DND-41 (cell line): ENCODE measurements at regions not wholly inside any gene's neighbourhood (a gene's known extent, or its start where the extent isn't known, plus 50 kb on each side); places are given as distances from the start of the nearest gene placed in this dataset.
A peak's percentile ranks its signal among the peaks of the same experiment; 100 is the strongest.

Experiments used
- ATAC-seq: fragments of 200-7000 bp; cut with Tn5 transposase; 3 replicates; pipeline ENCODE4 v1.9.1; 2021; ENCODE audit warnings: low read depth; ENCODE audit not compliant: insufficient read depth
- DNase-seq: peaks from one replicate; pipeline ENCODE4 v3.0.0-alpha.2; 2020
- H2AFZ ChIP-seq: 2 replicates; pipeline ENCODE4 v1.6.0; 2012; ENCODE audit warnings: low read depth, low read length
- H3K27ac ChIP-seq: 2 replicates; pipeline ENCODE4 v1.5.1; 2012; ENCODE audit warnings: low read length, inconsistent platforms
- H3K27me3 ChIP-seq: fragments of 200-600 bp; sonication (generic); 2 replicates; pipeline ENCODE4 v1.6.0; 2012; ENCODE audit warnings: low read length, mild to moderate bottlenecking, inconsistent platforms; ENCODE audit not compliant: insufficient read depth, poor library complexity
- H3K36me3 ChIP-seq: 2 replicates; pipeline ENCODE4 v1.5.1; 2012; ENCODE audit warnings: low read length, inconsistent platforms; ENCODE audit not compliant: insufficient read depth
- H3K4me1 ChIP-seq: 2 replicates; pipeline ENCODE4 v1.5.1; 2012; ENCODE audit warnings: mild to moderate bottlenecking, low read length; ENCODE audit not compliant: insufficient read depth
- H3K4me2 ChIP-seq: 2 replicates; pipeline ENCODE4 v1.6.0; 2012; ENCODE audit warnings: mild to moderate bottlenecking, moderate library complexity, low read length, inconsistent platforms; ENCODE audit not compliant: insufficient read depth
- H3K4me3 ChIP-seq, 2 experiments: fragments of 200-600 bp in 1 of 2; shearing (Covaris generic) in 1 of 2; 2 replicates each; pipeline ENCODE4 v1.5.1; 2012 to 2016; ENCODE audit warnings: inconsistent platforms in 2 of 2, low read length in 2 of 2, mild to moderate bottlenecking in 2 of 2, low read depth in 1 of 2, moderate library complexity in 1 of 2
- H3K79me2 ChIP-seq: 2 replicates; pipeline ENCODE4 v1.6.0; 2012; ENCODE audit warnings: low read length, inconsistent platforms; ENCODE audit not compliant: insufficient read depth
- H3K9ac ChIP-seq: 2 replicates; pipeline ENCODE4 v1.6.0; 2012; ENCODE audit warnings: low read depth, mild to moderate bottlenecking, inconsistent platforms, low read length, moderate library complexity
- H3K9me3 ChIP-seq: 2 replicates; pipeline ENCODE4 v1.5.1; 2012; ENCODE audit warnings: low read length, moderate library complexity, mild to moderate bottlenecking, inconsistent platforms; ENCODE audit not compliant: insufficient read depth, severe bottlenecking
- H4K20me1 ChIP-seq: 2 replicates; pipeline ENCODE4 v1.6.0; 2012; ENCODE audit warnings: low read length; ENCODE audit not compliant: insufficient read depth
- EZH2 ChIP-seq: IDR thresholded peaks from 3 replicates; pipeline ENCODE4 v1.6.1; 2012; ENCODE audit warnings: borderline replicate concordance, low read depth, mild to moderate bottlenecking, moderate library complexity, low read length, inconsistent platforms; ENCODE audit not compliant: severe bottlenecking
- TF ChIP-seq, protein P1 (sequence below): IDR thresholded peaks from 2 replicates; pipeline ENCODE4 v1.5.1; 2012; ENCODE audit warnings: borderline replicate concordance, low read length, moderate library complexity, mild to moderate bottlenecking; ENCODE audit not compliant: poor library complexity, severe bottlenecking; ENCODE audit errors: extremely low read depth

DNA sequence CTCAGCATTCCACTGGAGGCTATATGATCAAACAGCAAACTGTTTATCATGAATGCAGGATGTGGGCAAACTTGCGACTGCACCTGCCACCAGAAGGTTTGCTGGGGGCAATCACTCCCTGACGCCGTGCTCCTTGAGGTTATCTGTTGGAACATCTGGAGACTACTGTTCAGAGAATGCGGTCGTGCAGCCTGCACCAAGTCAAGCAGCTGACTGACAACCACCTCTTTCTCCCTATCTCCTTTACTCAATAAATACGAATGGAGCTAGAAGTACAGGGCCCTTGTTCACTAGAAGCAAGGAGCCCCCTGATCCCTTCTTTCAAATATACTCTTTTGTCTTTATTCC, 2101.2 kb downstream of the TP53TG3F start:
- Histone ChIP-seq H3K9me3 (peaks cover 37% of the 10 kb centered on the region), H3K4me2 (peak overlapping the region; percentile 41), H3K79me2 (no peaks in the 10 kb centered on the region), H3K36me3 (peaks cover 8% of the 10 kb centered on the region; the same call in 1 of the 2 replicates), H3K27ac (peak overlapping the region; percentile 94), H3K4me1 (peaks cover 42% of the 10 kb centered on the region), H4K20me1 (no peaks in the 10 kb centered on the region), H3K4me3 (no peak overlapping the region), H3K9ac (peak overlapping the region; percentile 48), H2AFZ (peak overlapping the region; percentile 38; the same call in 1 of the 2 replicates), H3K27me3 (no peaks in the 10 kb centered on the region)
- DNase-seq: peak; percentile 92
- ATAC-seq: peak; percentile 84
- no peak for TF ChIP-seq EZH2
- TF ChIP-seq, protein P1, sequence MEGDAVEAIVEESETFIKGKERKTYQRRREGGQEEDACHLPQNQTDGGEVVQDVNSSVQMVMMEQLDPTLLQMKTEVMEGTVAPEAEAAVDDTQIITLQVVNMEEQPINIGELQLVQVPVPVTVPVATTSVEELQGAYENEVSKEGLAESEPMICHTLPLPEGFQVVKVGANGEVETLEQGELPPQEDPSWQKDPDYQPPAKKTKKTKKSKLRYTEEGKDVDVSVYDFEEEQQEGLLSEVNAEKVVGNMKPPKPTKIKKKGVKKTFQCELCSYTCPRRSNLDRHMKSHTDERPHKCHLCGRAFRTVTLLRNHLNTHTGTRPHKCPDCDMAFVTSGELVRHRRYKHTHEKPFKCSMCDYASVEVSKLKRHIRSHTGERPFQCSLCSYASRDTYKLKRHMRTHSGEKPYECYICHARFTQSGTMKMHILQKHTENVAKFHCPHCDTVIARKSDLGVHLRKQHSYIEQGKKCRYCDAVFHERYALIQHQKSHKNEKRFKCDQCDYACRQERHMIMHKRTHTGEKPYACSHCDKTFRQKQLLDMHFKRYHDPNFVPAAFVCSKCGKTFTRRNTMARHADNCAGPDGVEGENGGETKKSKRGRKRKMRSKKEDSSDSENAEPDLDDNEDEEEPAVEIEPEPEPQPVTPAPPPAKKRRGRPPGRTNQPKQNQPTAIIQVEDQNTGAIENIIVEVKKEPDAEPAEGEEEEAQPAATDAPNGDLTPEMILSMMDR: no peak

DNA sequence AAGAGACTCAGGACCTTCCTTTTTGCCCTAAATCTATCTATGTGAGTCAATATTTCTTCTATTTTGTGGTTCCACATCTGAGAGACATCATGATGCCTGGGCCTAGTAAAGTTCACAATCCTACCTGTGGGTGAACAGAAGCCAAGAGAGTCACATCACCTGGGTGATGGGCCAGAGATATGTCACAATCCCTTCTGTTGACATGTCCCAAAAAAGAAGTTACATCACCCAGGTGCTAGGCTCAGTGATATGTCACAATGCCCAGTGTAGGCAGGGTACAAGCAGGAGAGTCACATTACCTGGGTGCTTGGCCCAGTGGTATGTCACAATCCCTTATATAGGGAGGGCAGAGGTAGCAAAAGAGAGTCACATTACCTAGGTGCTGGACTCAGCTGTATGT, 2101.9 kb downstream of the TP53TG3F start:
- TF ChIP-seq, protein P1: no peak
- no peak for TF ChIP-seq EZH2
- Histone ChIP-seq H3K36me3 (peaks cover 8% of the 10 kb centered on the region; the same call in 1 of the 2 replicates), H3K4me3 (peak overlapping the region in 1 of 2 experiments; percentile 15; a peak in 2 of 4 replicates), H3K9me3 (peaks cover 37% of the 10 kb centered on the region), H3K9ac (peak overlapping the region; percentile 48), H3K4me1 (peaks cover 42% of the 10 kb centered on the region), H3K79me2 (no peaks in the 10 kb centered on the region), H4K20me1 (no peaks in the 10 kb centered on the region), H3K27ac (peak overlapping the region; percentile 94), H2AFZ (peak overlapping the region; percentile 38; the same call in 1 of the 2 replicates), H3K27me3 (no peaks in the 10 kb centered on the region), H3K4me2 (peak overlapping the region; percentile 16)
- ATAC-seq: no peak
- DNase-seq: peak; percentile 17

DNA sequence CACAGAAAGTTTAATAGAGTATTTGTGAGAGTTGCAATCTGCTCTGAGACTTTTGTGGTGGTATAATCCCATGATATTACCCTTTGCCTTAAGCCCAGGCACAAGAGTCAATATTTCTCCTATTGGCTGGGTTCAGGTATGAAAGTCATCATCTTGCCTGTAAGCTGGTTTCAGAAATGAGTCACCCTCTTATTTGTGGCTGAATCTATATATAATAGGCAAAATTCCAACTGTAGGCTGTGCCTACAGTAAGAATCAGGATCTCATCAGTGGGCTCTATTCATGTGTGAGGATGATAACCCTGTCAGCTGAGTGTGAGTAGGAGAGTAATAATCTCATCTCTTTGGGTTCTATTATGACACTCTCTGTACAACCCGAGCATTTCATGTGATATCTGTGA, 2103.1 kb downstream of the TP53TG3F start:
- peak overlapping the region; percentile 94 for H3K27ac ChIP-seq
- no peak overlapping the region; a peak in 1 of 4 replicates for H3K4me3 ChIP-seq
- no peak overlapping the region for H3K9ac ChIP-seq
- no peak overlapping the region for H3K4me2 ChIP-seq
- no peaks in the 10 kb centered on the region for H4K20me1 ChIP-seq
- no peak for DNase-seq
- H3K36me3 ChIP-seq: no peaks in the 10 kb centered on the region; the same call in 1 of the 2 replicates
- H3K9me3 ChIP-seq: peaks cover 25% of the 10 kb centered on the region
- no peak for TF ChIP-seq EZH2
- TF ChIP-seq, protein P1: no peak
- H3K27me3 ChIP-seq: no peaks in the 10 kb centered on the region
- no peak for ATAC-seq
- H2AFZ ChIP-seq: no peak overlapping the region
- H3K4me1 ChIP-seq: peaks cover 42% of the 10 kb centered on the region
- H3K79me2 ChIP-seq: no peaks in the 10 kb centered on the region
